Jurkat, Clone E6-1 (cell line): ENCODE measurements at regions not wholly inside any gene's neighbourhood (a gene's known extent, or its start where the extent isn't known, plus 50 kb on each side); places are given as distances from the start of the nearest gene placed in this dataset.

Source experiments
- DNase-seq: peaks from one replicate; pipeline ENCODE4 v3.0.0-alpha.2; 2011; ENCODE audit warnings: low read depth, low spot score
- H3K4me3 ChIP-seq: 2 replicates; pipeline ENCODE4 v1.5.1; 2011; ENCODE audit warnings: mild to moderate bottlenecking, low read length, control low read depth, moderate library complexity

DNA sequence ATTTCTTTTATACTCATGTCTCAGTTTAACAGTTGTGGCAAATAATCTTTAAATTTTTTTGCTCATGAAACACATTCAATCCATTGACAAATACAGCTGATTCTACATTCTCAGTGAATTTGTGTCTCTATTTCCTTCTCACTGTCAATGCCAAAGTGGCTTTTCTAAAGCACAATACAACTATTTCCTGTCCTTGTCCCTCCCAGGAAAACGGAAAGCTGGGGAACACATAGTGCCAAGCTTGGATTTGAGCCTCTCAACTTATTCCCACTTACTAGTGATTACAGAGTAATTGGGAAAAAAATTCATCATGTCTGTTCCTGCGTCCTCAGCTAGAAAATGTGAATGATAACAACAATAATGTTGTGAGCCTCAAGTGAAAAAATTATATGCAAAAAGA lies 899.7 kb upstream of the CDH2 start:
- DNase-seq: no peak
- H3K4me3 ChIP-seq: no peak overlapping the region

DNA sequence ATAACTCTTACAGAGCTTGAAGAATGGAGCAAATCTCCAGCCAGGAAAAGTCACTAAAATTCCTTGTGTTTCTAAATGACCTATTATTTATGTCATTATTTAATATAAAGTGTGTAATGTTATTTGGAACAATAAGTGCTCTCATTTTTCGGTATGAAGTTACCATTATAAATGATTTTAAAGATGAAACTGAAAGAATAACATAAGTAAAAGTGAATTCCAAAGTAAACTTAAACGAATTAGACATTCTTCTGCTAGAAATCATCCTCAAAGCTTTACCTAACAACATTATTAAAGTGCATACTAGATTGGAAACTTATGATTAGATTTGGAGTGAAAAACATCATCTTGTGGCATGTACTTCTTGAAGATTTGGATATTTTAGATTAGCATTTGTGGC lies 897.2 kb upstream of the CDH2 start:
- H3K4me3 ChIP-seq: no peak overlapping the region

DNA sequence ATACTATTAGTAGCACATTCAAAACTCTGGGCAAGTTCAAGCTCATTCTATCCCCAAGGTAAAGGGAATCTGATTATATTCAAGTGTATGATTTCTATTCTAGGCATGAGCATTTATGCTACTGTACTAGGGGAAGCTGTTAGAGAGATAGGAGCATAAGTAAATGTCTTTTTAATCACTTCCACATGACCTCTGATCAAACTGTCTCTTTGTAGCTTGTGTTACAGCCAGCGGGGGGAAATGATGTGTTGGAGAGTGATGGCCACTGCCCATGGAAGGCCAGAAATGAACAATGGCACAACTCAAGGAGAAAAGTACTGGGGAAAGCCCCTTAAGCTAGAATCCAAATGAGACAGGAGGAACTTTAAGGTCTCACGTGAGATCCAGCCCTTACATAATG lies 894.9 kb upstream of the CDH2 start:
- H3K4me3 ChIP-seq: no peak overlapping the region
- no peak for DNase-seq

More for the DNA sequence above, 897.2 kb upstream of the CDH2 start:
- DNase-seq: no peak

DNA sequence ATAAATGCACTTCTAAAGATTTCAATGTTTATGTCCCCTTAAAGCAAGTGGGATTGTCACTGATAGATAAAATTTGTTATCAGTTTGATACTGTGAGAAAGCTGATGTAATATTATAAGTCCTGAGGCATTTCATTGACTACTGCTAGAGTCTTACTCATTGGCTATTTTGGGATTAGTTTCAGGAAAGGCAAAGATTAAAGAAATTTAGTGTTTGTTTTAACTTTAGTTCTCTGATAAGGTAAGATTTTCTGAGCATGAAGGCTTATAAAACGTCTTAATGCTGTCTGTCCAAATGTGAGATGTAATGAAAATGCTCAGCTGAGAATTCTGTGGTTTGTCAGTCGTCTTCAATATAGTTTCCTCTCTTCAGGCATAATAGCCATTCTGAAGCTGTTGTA lies 886.4 kb upstream of the CDH2 start:
- no peak for DNase-seq
- no peak overlapping the region for H3K4me3 ChIP-seq

DNA sequence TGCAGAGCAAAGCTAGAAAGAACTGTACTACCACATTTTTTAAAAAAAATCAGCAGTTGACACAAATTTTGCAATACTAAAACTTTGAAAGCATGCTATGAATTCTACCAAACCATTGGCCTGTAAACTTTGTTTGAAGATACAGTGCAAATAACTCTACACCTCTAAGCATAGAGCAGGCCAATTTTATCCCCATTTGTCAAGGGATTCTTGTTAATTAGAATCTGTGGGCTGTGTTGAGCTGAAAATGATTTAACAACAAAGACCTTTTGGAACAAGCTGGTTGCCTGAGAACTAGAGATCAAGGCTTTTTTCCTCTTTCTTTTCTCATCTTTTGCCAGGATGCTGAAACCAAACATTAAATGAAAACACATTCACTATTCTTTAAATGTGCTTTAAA lies 886.0 kb upstream of the CDH2 start:
- H3K4me3 ChIP-seq: no peak overlapping the region
- no peak for DNase-seq

DNA sequence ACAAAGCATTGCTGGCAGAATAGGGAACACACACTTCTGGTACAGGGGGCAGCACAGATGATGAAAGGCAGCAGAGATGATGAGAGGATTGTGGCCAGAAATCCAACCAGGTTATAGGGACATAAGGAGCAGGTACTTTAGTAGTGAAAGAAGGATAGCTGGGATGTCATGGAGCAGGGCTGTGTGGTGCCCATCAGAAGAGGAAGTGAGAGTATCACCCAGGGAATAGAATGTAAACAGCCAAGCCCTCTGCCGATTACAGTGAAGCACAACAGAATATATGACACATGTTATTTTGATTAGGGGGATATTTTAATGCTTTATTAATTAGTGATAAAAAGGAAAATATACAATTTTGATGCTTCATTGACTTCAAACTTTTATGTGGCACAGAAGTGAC lies 883.4 kb upstream of the CDH2 start:
- H3K4me3 ChIP-seq: no peak overlapping the region
- no peak for DNase-seq

DNA sequence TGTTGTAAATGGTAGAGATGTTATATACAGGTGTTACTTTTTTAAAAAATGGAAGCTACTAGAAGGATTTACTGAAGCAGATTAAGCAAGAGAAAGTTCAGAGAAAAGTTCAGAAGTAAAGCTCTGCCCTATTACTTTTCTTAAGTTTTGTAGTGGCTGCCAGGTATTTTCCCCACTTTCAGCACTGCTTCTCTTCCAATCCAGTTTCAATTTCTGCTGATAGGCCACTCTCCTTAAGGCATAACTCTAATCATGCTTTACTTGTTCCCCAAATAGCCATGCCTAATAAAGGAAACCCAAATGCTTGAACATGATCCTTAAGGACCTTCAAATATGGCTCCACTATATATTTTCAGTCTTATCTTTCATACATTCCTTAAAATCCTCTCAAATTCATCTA lies 880.8 kb upstream of the CDH2 start:
- H3K4me3 ChIP-seq: no peak overlapping the region
- no peak for DNase-seq

DNA sequence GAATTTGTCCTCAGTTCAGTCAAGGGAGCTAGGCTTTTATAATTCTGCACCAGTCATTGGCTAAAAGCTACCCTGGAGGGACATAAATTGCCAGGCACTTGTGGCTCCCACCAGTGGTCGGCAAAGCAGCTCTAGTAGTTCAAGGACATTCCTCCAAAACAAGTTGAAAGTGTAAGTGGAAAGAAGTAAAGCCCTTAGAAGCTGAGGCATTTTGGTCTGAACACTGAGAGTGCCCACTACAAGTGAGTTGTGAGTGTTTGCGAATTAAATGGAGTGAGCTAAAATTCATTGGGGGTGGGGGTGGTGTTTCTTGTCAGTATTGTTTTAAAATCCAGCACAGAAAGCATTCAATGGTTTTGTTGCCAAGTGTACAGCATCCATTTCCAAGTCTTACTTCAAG lies 879.9 kb upstream of the CDH2 start:
- H3K4me3 ChIP-seq: no peak overlapping the region

DNA sequence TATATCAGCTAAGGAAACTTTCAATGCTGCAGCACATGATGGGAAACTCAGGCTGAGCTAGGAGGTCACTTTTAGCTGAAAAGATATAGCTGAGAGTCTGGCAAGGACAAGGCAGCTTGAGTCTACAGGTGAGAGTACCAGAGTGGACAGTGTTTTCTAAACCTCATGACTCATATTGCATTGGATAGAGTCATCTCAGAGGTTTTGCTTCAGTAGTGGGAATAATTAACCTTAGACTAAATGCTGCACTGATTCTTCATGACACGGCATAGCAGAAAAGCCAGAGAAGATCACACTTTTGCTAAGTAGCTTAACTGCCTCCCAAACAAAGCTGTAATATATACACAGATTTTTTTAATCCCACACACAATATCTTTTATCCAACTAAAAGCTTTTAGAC lies 865.0 kb upstream of the CDH2 start:
- DNase-seq: no peak

More for the DNA sequence above, 879.9 kb upstream of the CDH2 start:
- no peak for DNase-seq

DNA sequence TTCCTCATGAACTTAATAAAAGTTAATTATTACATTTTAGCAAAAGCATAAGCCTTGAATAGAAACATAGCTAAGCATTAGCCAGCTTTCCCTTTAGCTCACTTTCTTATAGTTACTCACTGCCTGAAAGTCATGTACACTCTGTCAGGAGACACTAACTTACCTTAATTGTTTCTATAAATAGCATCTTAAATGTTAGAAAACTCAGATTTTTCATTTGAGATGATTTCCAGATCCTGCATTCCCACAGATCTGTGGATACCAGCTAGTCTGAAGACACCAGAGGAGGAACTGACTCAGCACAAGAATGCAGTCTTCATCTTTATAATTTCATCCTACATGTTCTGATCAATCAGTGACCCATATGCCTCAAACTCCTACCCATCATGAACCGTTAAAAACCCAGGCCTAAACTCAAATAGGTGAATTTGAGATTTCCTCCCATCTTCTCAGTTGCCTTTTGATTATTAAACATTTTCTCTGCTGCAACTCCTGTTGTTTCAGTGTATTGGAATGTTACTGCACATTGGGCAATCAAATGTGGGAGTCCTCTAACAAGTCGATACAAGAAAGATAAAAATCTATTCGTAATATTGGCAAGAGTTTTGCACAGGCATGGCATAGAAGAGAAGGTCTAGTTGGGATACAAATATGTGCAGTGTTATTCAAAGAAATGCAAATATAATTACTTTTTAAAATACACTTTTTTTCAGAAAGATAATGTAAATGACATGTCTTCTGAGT lies 857.4 kb upstream of the CDH2 start:
- H3K4me3 ChIP-seq: no peak overlapping the region
- no peak for DNase-seq

More for the DNA sequence above, 865.0 kb upstream of the CDH2 start:
- H3K4me3 ChIP-seq: no peak overlapping the region

DNA sequence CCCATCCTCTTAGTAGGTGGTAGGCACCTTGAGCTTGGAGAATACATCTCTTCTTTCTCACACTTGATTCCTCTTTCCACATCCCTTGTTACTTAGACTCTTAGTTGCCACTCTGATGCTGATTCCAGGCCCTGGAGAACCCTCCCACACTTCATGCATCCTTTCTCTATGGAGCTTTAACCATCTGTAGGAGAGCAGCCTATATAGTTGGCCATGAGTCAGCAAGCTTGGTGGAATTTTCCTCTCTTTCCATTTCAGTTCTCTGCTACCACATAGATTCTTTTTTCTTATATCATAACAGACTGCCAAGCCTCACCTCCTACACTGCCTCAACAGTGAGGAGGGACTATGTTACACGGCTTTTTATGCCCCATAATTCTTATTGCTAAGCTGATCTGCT lies 851.6 kb upstream of the CDH2 start:
- no peak for DNase-seq
- H3K4me3 ChIP-seq: no peak overlapping the region

DNA sequence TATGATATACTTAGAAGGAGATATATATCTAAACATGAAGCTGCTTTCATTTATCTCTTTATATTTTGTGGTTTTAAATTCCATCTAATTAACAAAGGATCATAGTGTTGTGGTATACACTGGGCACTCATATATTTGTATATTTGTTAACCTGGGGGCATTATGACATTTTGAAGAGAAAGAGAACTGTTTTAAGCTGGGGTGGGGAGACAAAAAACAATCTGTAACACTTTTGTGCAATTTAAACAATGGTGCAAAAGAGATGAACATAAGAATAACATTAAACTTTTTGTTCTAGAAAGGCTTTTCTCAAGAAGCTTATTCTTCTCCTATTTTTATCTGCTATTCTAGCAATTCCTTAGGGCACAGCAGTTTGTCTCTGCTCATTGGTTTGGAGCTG lies 842.0 kb upstream of the CDH2 start:
- no peak for DNase-seq
- no peak overlapping the region for H3K4me3 ChIP-seq

DNA sequence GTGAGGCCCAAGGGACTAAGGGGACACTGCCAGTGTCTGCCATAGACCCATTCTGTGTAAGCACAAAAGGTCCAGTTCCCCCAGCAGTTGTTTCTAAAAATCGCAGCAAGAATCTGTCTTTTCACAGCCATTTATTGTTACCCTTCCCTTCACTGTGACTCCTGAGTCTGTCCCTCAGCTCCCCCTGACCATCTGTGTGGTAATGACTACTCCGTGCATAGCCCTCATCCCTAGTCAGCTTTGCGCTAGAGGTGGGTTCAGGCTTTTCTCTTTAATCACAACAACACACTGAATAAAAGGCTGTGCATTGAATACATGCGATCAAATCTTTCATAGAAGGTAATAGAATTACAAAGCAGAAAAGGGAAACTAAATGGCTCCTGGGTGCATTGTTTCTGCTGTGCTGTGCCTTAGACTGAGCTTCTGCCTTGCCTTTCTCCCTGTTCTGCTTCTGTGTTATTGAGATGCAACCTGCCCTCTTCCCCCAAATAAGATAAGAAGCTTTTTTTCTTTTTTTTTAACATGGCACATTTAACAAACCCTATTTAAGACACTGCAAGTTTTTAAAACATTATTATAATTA lies 836.0 kb upstream of the CDH2 start:
- H3K4me3 ChIP-seq: no peak overlapping the region
- no peak for DNase-seq

DNA sequence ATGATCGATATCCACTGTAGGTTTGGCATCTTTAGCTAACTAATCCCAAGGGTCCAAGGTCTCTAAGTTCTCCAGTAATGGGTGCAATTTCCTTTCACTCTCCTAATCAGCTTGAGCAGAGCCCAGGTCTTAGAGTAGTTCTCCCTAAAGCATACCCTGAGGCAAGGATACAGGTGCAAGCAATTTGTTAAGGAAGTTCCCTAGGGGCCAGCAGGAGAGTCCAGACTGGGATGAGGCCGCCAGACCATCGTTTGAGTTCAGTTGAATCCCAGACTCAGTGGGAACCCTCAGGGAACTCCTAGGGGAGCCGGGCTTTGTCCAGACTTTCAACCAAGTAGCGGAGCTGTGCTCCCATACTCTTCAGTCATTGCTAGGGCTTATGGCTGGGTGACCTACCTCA lies 835.4 kb upstream of the CDH2 start:
- no peak overlapping the region for H3K4me3 ChIP-seq
- DNase-seq: no peak

DNA sequence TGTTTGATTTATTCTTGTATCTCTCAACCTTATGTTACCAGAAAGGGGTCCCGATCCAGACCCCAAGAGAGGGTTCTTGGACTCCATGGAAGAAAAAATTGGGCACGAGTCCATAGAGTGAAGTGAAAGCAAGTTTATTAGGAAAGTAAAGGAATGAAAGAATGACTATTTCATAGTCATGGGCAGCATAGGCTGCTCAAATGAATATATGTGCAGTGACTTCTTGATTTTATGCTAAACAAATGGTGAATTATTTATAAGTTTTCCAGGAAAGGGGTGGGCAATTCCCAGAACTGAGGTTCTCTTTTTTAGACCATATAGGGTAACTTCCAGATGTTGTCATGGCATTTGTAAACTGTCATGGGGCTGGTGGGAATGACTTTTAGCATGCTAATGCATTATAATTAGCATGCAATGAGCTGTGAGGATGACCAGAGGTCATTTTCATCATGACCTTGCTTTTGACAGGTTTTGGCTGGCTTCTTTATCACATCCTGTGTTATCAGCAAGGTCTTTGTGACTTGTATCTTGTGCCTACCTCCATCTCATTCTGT lies 832.4 kb upstream of the CDH2 start:
- H3K4me3 ChIP-seq: no peak overlapping the region
- no peak for DNase-seq

DNA sequence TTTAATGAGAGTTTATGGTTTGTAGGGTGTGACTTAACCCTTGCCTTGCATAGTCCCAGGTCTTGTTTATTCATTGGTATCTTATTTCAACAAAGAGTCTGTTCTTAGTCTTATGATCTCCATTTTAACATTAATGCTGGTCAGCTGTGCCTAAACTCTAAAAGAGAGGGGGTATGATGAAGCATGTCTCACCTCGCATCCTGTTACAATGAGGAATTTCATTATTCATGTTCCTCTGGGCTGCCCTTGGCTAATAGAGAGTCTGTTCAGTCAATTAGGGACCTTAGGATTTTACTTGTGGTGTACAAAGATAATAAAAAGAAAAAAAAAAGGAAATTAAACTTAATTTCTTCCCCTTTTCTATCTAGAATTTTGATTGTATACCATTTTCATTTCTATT lies 831.9 kb upstream of the CDH2 start:
- DNase-seq: no peak
- no peak overlapping the region for H3K4me3 ChIP-seq

DNA sequence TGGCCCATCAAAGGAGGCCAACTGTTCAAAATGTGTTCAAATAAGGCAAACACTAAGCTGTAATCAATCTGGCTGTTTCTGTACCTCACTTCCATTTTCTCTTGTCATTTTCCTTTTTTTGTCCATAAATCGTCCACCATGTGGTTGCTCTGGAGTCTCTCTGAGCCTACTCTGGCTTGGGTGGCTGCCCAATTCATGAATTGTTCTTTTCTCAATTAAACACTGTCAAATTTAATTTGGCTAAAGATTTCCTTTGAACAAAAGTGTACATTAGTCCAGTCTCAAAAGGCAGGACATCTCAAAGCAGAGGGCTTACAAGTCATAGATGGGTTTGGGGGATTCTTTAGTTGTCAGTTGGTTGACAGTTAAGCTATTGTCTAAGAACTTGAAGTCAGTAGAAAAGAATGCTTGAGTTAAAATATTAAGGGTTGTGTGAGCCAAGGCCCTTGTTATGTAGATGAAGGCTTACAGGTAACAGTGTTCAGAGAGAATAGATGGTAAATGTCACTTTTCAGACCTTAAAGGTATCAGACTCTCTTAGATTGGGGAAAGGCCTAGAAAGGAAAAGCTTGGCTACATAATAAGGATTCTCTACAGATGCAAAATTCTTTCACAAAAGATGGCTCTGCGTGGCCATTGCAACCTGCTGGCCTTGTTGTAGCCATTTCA lies 831.2 kb upstream of the CDH2 start:
- DNase-seq: no peak
- H3K4me3 ChIP-seq: no peak overlapping the region

DNA sequence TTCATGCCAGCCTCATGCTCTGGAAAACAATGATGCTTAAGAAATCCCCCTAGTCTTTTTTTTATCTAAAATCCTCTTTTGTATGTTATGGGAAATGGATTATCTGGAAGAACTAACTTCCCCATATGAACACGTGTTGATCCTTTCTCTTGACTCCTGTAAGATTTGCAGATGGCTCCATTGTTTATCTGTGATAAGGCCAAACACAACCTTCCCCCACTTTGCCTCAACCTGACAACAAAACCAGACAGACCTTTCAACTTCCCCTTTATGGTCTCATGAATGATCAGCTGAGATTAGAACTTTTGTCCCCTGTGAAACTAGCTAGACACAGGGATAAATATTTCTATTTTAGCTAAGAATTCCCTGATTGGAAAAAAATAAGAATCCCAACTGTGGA lies 828.0 kb upstream of the CDH2 start:
- no peak for DNase-seq
- no peak overlapping the region for H3K4me3 ChIP-seq

DNA sequence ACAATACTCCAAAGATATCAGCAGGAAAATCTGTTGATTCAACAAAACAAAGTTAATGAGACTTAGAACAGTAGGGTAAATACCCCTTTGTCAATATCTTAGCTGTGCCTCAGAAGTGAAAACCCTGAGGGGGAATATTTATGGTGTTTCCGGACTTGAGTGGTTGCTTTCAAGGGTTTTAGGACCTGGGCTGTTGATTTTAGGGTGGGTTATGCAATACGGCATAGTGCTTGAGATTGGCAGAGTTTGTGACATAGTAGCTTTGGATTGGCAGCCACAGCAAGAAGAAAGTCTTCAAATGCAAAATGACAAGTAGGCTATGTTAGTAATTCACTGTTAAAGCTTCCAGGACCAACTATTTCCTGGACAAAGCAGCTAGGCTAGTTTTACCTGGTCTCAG lies 826.3 kb upstream of the CDH2 start:
- no peak overlapping the region for H3K4me3 ChIP-seq
- no peak for DNase-seq

DNA sequence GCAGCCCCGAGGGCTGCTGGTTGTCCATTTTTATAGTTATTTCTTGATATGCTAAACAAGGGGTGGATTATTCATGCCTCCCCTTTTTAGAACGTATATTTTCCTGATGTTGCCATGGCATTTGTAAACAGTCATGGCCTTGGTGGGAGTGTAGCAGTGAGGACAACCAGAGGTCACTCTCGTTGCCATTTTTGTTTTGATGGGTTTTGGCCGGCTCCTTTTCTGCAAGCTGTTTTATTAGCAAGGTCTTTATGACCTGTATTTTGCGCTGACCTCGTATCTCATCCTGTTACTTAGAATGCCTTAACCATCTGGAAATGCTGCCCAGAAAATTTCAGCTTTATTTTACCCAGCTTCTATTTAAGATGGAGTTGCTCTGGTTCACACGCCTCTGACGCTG lies 825.8 kb upstream of the CDH2 start:
- no peak overlapping the region for H3K4me3 ChIP-seq
- DNase-seq: no peak
